ENCODE measurements at regions not wholly inside any gene's neighbourhood (a gene's known extent, or its start where the extent isn't known, plus 50 kb on each side); places are given as distances from the start of the nearest gene placed in this dataset.
"Not testable (repeated sequence)": the region's sequence is repeated elsewhere in the genome, so short reads cannot be mapped to it uniquely, and the experiment has no call there.

DNA sequence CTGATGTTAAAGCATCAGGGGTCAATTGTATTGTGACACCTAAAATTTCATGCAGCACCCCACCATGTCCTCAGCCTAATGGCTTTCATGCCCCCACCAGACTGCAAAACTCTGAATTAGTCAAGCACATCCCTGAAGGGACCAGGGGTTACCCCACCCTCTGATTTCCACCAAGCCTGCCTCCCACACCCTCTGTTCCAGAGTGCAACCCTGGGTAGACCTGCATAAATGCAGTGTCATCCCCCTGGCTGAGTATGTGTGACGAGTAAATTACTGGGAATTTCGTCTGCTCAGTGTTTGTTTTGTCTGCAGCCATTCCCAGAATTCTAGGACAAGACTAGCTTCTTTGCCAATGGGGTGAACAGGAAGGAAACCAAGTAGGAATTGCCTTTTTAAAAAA lies 2136.9 kb upstream of the DEFB115 start:
- not testable (repeated sequence) for TF ChIP-seq CTCF (conservative IDR thresholded peaks at IDR 0.05 in 1 of 2, IDR thresholded peaks at IDR 0.05 in 1 of 2; ENCODE audit: low read depth in 1 of 2, low read length in 2 of 2); EZH2 (IDR thresholded peaks at IDR 0.05; ENCODE audit: low read length, missing control alignments)
